VCaP (cell line): ENCODE measurements at regions not wholly inside any gene's neighbourhood (a gene's known extent, or its start where the extent isn't known, plus 50 kb on each side); places are given as distances from the start of the nearest gene placed in this dataset.
A peak's percentile ranks its signal among the peaks of the same experiment; 100 is the strongest.

Experiments
- H3K27ac ChIP-seq: fragments of 450-650 bp; 2 replicates; pipeline ENCODE4 v1.5.1; 2017
- TF ChIP-seq, protein P1 (sequence below): fragments of 450-650 bp; conservative IDR thresholded peaks from 2 replicates; pipeline ENCODE4 v1.5.1; 2017; ENCODE audit warnings: mild to moderate bottlenecking, moderate library complexity

DNA sequence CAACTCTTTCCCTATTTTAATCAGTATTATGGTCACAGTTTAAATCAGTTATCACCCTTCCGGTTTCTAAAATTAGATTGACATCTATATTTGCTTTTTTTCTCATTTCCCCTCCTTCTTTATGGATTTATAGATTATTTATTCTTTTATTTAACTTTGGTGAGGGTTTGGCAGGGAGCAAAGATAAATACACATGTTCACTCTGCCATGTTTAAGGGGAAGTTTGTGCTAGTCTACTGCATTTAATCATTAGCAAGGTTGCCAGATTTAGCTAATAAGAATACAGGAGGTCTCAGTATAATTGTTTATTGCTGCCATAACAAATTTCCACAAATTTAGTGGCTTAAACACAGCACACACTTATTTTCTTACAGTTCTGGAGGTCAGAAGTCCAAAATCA lies 204.0 kb upstream of the BTG1 start:
- peak overlapping the region; percentile 64 for H3K27ac ChIP-seq
- TF ChIP-seq, protein P1, sequence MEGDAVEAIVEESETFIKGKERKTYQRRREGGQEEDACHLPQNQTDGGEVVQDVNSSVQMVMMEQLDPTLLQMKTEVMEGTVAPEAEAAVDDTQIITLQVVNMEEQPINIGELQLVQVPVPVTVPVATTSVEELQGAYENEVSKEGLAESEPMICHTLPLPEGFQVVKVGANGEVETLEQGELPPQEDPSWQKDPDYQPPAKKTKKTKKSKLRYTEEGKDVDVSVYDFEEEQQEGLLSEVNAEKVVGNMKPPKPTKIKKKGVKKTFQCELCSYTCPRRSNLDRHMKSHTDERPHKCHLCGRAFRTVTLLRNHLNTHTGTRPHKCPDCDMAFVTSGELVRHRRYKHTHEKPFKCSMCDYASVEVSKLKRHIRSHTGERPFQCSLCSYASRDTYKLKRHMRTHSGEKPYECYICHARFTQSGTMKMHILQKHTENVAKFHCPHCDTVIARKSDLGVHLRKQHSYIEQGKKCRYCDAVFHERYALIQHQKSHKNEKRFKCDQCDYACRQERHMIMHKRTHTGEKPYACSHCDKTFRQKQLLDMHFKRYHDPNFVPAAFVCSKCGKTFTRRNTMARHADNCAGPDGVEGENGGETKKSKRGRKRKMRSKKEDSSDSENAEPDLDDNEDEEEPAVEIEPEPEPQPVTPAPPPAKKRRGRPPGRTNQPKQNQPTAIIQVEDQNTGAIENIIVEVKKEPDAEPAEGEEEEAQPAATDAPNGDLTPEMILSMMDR = no peak

DNA sequence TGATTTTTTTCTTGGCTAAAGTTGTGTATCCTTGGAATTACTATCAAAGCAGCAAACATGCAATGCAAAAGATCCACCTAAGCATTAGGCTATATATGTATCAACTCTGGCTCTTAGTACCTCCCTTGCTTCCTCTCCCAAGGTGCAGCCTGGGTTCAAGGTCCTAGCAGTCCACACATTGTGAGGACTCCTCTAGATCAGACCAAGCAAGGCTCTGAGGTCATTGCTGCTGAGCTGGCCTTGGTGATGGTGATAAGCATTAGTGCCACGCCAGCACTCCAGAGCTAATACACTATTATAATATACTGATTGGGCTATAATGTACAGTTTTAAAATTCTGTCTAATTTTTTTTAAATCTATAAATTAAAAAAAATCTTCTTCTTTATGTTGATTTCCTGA lies 196.9 kb upstream of the BTG1 start:
- TF ChIP-seq, protein P1 = no peak
- no peak overlapping the region for H3K27ac ChIP-seq

DNA sequence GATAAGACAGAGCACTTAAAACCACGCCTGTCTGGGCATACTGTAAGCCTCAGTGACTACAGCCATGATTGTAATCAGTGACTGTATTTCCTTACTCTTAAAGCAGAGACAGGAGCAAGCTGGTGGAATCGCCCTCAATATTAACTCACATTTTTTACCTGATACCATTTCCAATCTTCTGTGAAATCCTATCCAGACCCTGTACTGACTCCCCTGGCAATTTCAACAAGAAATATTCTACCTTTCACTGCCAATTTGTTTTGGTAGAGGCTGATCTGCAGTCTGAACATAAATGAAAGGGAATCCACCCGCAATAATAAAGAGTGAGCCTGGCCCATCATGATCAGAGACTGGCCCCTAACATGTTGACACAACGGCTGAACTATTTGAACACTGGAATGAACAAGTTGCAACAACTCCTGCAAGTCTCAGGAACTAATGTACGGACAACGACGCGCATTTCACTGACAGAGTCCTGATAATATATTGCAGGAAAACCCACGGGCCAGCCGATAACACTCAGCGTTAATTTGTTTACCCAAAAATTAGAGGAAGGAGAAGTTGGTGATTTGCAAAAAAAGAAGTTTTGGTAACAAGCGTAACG lies 195.5 kb upstream of the BTG1 start:
- no peak overlapping the region for H3K27ac ChIP-seq

DNA sequence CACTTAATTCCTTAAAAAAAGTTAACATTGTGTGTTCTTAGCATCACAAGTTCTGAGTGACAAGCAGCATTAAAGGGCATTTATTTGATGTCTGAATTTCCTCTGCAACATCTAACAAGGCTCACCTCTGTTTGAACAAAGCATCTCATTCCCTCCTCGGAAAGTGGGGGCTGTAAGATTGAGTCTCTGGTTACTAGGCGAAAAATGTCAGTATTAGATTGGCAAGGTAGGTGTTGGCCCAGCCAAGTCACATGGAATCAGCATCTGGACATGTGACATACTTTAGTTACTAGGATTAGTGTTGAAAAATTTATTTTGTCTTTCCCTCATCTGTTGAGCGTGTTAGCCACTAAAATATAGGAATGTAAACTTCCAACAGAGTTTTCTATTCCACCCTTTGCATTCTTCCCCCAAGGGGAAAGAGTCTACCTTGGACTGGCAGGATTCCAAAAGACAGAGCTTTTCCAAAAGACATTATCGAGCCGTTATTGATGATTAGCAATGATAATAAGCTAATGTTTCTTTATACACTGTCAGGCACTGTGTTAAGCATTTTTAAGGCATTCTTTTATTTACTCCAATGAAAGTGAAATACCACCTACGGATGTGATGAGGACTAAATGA lies 194.9 kb upstream of the BTG1 start:
- TF ChIP-seq, protein P1 = no peak
- no peak overlapping the region for H3K27ac ChIP-seq

More for the DNA sequence above, 195.5 kb upstream of the BTG1 start:
- TF ChIP-seq, protein P1 = no peak

DNA sequence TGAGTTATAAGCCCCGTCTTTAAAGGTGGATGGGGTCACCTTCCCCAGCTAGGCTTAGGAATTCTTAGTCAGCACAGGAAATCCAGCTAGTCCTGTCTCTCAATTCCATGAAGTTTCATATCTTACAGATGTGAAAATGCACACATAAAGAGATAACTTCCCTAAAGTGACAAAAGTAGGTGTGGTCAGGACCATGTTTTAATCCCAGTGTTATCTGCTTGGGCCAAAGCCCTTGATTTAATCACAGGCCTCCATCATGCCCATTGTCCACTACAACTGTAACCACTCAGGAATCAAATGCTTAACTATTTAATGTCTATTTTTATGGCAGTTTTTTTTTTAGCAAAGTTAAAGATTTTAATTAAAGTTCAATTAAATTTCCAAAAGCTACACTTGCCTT lies 194.4 kb upstream of the BTG1 start:
- TF ChIP-seq, protein P1 = no peak
- no peak overlapping the region for H3K27ac ChIP-seq

DNA sequence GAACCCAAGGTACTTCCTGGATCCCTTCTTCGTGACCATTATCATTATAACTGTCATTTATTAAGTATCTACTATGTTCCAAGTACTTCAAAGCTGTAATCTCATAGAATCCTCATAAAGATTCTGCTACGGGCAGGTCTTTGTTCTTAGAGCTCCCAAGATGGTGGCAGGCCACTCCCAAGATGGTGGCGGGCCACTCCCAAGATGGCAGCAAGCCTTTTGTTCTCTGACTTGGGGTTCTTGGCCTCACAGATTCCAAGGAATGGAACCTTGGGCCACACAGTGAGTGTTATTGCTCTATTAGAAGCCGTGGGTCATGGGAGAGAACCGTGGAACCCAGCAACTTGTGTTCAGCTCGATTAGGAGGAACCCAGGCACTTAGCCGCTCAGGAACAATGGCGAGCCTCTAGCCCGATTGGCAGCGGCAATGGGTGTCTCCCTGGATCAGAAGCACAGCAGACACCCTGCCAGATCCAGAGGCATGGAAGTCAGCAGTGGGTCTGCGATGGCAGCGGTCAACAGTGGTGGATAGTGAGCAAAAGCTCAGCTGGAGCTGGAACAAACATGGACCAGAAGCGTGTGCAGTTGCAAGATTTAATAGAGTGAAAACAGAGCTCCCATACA lies 193.7 kb upstream of the BTG1 start:
- TF ChIP-seq, protein P1 = no peak
- H3K27ac ChIP-seq = no peak overlapping the region

DNA sequence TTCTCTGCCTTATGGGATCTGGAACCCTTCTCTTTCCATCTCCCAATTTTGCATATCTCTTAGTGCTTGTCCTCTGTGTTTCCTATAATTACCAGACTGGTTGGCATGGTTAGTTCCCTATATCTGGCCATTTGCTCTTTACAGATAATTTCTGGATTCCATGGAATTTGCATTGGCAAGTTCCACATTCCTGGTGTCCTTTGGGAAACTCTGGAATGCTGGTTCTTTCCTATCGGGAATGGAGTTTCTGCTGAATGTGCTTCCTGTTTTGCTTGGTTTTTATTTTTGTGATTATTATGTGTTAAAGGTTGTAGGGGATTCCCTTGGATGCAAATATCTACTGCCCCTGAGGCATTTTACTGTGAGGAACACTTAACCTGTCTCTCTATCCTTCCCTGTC lies 193.0 kb upstream of the BTG1 start:
- TF ChIP-seq, protein P1 = no peak
- no peak overlapping the region for H3K27ac ChIP-seq
